Tongue (tissue), 1 donor: ENCODE measurements at regions not wholly inside any gene's neighbourhood (a gene's known extent, or its start where the extent isn't known, plus 50 kb on each side); places are given as distances from the start of the nearest gene placed in this dataset.

Experiments used
- DNase-seq: peaks from one replicate; pipeline ENCODE4 v3.0.0-alpha.2; 2015

- DNase-seq: peak; percentile 41
Measured at GRCh38 chr1:208298593-208299269, 54.5 kb upstream of the PLXNA2 start.

DNA sequence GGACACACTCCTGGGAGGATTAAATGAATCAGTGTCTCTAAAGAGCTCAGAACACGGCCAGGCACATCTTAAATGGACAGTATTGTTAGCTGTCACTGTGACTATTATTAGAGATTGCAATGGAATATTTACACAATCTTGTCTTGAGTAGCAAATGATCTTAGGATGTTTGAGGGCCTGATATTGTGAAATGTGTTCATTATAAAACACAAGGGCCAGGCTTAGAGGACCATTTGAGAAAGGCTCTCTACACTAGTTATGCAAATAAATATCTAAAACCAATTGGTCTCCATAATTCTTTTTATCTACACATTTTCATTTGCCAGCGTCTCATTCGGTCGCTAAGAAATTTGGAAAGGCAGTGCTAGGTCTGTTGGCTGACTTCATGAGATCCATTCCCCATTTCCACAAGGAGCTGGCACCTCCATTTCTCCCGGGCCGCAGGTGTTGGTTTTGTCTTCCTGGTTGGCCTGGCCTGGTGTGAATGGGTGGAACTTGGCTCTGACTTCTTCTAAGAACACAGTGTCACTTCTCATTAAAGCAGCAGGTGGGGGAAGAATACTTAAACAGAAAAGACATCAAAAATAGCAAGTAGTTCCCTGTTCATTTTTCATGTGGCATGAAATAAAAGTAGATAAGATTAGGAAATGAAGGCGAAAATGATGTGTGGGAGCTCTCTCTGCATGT, 56.0 kb upstream of the PLXNA2 start:
- DNase-seq: no peak

DNA sequence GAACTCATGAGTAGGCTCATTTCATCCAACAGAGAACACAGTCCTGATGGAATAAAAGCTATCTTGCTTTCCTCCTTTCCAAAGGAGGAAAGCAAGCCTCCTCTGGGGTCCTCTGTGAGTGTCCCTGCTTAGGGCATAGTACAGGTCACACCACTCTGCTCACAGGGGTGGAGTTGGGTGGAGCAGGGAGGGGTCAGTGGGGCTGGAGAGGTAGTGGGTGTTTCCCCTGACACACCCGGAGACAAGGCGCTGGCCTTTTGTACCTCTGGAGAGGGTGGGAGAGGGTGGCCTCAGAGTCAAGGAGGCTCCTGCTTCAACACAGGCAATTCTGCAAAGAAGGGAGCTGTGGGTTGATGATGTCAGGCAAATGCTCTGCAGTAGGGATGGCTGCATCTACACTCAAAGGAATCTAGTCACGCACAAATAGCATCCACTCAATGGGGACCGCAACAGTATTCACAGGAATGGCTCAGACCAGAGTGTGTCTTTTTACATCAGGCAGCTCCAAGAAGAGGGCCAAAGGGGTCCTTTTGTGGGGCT, 58.6 kb upstream of the PLXNA2 start:
- DNase-seq: no peak

DNA sequence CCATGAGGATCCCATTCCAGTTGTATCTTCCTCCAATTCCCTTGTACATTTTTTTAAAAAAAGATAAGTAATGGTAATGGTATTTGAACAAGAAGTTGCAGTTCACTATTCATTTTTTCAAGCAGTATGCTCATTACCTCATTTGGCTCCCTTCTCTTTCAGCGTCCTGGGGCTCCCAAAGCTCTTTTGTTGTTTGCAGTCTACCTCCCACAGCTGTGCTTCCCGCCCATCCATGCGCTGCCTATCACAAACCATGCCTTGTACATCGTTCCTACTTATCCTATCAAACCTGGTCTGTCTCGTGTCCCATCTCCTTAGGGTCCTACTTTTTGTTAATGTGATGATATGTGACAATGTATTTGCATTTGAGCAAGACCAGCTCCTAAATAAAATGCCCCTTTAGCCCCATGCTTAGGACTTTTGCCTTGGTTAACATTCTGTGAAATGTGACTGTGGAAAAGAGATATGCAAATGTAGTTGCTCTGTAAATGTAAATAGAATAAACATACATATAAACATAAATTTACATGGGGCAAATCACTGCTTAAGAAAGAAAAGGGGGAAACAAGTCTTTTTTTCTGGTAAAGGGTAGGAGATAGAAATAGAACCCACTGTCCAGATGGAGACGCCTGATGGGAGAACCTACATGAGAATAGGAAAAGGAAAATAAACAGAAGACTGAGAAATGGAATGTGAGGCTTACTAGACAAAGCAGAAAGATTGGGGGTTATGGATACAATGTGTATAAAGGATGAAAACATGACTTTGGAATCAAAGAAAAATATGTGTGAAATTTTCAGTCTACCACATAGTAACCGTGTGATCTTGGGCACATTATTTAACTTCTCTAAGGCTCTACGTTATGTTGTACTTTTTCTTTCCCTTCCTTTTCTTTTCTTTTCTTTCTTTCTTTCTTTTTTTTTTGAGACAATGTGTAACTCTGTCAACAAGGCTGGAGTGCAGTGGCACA, 59.8 kb upstream of the PLXNA2 start:
- peak; percentile 24 for DNase-seq

GRCh38 chr1:208308221-208308620, 64.0 kb upstream of the PLXNA2 start:
- DNase-seq: no peak

DNA sequence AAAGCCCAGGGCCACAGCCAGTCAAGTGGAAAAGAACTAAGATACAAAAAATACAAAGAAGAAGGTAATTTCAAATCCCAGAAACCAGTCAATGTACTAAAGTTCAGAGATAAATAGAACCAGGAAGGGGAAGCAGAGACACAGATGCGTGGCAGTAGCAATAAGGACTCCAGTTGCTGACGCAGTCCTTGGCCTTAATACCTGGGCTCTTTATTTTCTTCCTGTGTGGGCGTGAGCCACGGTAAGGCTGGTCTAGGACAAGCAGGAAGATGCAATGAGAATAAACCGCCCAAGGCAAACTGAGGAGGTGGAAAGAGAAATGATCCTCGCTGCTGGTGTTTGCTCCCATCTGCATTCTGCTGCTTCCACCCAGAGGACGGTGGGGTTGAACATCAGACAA, 65.6 kb upstream of the PLXNA2 start:
- DNase-seq: no peak

DNA sequence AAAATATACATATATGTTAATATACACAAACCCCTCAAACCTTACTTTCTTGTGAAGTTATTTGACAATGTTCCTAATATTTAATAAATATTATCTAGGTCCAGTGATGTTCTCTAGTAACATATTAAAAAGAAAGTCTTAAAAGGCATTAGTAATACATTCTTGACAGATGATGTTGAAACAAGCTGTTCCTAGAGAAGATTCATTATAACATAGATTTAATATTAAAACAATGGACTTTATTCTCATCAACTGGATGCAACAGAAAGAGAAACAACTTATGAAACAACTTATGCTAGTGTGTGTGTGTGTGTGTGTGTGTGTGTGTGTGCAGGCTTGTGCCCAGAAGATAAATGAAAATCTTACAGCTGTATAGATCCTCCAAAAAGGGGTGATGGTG, 68.5 kb upstream of the PLXNA2 start:
- no peak for DNase-seq

DNA sequence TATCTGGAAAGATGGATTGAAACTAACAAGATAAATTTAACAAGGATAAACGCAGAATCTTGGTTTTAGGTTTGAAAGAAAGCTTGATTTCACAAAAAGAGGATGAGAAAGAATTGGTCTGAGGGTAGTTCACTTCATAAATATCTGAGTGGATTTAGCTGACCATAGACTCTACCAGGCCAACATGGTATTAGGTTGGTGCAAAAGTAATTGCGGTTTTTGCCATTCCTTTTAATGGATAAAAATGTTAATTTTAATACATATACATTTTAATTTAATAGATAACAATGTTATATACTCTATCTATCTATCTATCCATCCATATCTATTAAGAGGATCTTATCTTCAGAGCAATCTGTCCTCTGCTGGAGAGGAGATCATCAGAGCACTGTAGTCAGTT, 70.2 kb upstream of the PLXNA2 start:
- no peak for DNase-seq

DNA sequence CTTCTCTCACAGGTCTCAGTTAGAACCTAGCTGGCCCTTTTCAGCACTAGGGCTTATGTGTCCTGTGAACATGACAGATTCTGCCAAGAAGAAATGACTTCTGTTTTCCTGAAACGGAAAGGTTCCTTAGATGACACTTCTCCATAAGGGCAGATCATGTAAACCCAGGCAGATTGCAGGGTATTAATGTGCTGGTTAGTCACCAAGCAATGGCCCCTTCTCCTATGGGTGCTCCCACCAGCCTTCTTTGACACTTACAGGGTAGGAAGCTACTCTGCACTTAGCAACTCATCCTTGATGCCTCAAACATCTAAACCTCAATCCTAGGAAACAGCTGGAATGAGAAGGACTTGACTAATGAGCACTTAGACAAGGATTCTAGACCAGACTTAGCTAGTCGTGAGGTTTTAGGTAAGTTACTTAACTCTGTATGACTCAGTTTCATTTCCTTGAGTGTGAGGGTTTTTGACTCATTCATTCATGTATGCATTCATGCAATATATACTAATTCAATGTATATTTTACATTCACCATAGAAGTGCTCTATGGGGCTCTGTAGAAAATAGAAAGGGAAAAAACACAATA, 74.1 kb upstream of the PLXNA2 start:
- no peak for DNase-seq

GRCh38 chr1:208324005-208324404, 79.8 kb upstream of the PLXNA2 start:
- DNase-seq: no peak

DNA sequence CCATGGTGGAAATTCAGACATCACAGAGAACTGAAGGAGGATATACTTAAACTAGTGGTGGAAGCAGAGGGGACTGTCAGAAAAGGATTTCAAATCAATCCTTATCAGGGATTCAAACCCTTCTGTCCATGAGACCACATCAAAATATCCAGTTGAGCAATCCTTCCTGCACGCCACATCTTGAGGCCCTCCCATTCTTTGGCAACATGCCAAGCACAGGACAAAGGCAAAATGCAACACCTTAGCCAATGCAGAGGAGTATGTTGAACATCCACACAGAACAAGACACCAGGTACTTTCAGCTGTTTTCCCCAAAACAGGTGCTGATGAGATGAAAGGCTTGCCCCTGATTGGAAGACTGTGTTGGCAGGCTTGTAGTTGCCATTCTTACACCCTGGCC, 81.8 kb upstream of the PLXNA2 start:
- no peak for DNase-seq

- no peak for DNase-seq
Measured at GRCh38 chr1:208329300-208329699, 85.1 kb upstream of the PLXNA2 start.

DNA sequence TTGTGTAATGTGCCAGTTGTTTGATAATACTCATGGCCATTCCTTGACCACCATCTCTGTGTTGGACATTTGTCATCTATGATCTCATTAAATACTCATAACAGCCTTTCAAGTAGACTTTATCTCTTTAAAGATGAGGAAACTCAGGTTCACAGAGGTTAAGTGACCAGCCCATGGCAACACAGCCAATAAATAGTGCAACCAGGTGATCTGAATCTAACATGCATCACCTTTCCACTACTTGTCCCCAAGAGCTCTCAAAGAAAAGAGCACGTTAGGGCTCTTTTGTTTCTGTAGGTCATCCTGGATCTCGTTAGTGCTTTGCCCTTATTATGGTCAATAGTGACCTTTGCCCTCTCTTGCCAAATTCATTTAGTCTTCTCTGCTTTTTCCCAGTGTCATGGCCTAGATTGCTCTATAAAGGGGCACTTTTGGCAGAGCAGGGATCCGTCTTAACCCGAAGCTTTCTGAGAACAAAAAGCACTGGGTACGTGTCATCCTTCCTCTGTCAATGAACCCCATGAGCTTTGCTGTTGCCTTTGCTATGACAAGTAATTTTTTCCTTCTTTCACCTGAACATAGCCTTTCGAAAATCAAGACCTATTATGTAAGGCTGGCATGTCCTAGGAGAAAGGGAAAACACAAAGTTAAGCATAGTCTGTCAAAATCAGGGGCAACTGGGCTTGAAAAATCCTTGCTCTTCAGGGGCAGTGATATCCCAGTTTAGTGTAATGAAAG, 88.0 kb upstream of the PLXNA2 start:
- DNase-seq: no peak

GRCh38 chr1:208332774-208333126, 88.6 kb upstream of the PLXNA2 start:
- peak; percentile 8 for DNase-seq

GRCh38 chr1:208333676-208334075, 89.5 kb upstream of the PLXNA2 start:
- no peak for DNase-seq

- DNase-seq: no peak
Measured at GRCh38 chr1:208335371-208336136, 91.4 kb upstream of the PLXNA2 start.

- DNase-seq: no peak
Measured at GRCh38 chr1:208336137-208336518, 91.9 kb upstream of the PLXNA2 start.

- DNase-seq: no peak
Measured at GRCh38 chr1:208339911-208340310, 95.7 kb upstream of the PLXNA2 start.

DNA sequence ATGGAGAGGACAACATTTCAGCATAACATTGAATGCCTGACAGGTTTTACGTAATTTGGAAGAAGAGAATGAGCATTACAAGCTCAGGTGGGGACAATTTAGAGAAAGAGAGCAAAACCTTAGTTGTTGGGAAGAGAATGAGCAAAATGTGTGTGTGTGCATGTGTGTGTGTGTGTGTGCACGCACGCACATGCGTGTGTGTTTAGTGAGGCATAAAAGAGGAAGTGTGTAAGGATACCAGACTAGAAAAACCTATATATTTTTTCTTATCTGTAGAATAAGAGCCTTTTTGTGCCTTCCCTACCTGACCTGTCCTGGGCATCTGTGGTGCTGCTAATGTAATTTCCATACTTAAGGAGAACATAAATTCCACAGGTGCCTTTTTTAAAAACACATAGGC, 99.0 kb upstream of the PLXNA2 start:
- no peak for DNase-seq

DNA sequence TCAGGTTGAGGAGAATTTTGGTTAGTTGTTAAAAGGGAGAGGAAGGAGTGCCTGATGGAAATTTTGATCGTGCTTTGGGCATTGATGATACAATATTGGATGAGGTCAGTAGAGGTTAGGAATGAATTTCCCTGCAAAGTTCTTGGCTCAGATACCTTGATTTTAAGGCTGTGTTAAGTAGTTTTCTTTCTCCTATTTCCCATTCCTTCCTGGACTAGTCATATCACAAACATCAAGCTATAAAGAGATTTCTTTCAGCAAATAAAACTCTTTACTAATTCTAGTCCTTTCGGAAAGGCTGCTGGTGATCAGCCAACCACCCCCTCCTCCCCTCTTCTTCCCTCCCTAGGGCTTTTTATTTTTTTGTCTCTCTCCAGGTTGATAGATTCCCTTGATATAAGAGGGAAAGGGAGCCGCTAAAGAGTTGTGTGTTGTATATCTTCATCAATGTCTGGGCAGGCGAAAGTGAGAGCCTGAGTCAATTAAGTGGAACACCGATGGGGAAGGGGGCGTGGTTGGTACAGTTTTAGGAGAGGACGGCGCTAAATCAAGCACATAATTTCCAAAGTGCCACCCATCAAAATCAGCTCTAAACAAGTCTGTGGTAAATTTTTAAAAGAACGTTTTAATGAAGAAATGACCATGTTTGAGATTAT, 100.1 kb upstream of the PLXNA2 start:
- DNase-seq: no peak
